ENCODE measurements at regions not wholly inside any gene's neighbourhood (a gene's known extent, or its start where the extent isn't known, plus 50 kb on each side); places are given as distances from the start of the nearest gene placed in this dataset.

DNA sequence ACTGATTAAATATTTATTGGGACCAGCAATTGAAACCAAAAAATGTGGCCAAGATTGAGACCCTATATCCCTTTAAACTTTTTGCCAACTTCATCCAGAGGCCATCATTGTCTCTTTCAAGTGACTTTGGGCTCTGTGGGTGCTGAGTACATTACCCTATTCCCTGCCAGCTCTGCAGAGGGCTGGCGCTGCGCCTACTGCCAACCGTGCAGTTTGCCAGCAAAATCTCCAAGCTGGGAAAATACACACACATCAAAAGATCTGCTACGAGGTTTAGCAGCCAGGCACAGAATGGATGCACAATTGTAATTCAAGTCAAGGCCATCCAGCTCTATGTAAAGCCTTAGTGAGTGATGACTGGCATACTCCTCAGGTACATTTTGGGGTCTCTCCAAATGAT lies 125.0 kb downstream of the CBLN4 start:
- TF ChIP-seq CTCF (IDR thresholded peaks at IDR 0.05): no peak
- no peak for TF ChIP-seq POLR2A (IDR thresholded peaks at IDR 0.05)
